CD14-positive monocyte (primary cell): ENCODE measurements at regions not wholly inside any gene's neighbourhood (a gene's known extent, or its start where the extent isn't known, plus 50 kb on each side); places are given as distances from the start of the nearest gene placed in this dataset.

ENCODE experiments used
- DNase-seq, 3 donors: peaks; one replicate each; pipeline ENCODE4 v3.0.0-alpha.2; 2011 to 2022
- H2AFZ ChIP-seq: 2 replicates; pipeline ENCODE4 v1.6.0; 2012; ENCODE audit warnings: mild to moderate bottlenecking, low read depth, low read length, inconsistent platforms; ENCODE audit not compliant: insufficient read depth, poor library complexity, severe bottlenecking
- H3K27ac ChIP-seq, 2 donors: 1 replicate in 1 of 2; 2 replicates in 1 of 2; pipeline ENCODE4 v1.5.1; 2012 to 2013; ENCODE audit warnings: low read length in 2 of 2, control low read depth in 1 of 2, inconsistent platforms in 1 of 2, low read depth in 1 of 2, mild to moderate bottlenecking in 1 of 2
- H3K27me3 ChIP-seq, 2 donors: one replicate each; pipeline versions ENCODE4 v1.6.0 to v1.6.1; 2011 to 2013; ENCODE audit warnings: low read length in 2 of 2; ENCODE audit not compliant: control insufficient read depth in 2 of 2, insufficient read depth in 2 of 2
- H3K36me3 ChIP-seq, 2 donors: replicated peaks in 1 of 2; 1 replicate in 1 of 2; 2 replicates in 1 of 2; pipeline versions ENCODE4 v1.5.1 to v1.6.1; 2012 to 2013; ENCODE audit warnings: low read length in 2 of 2, control low read depth in 1 of 2, inconsistent platforms in 1 of 2, mild to moderate bottlenecking in 1 of 2; ENCODE audit not compliant: insufficient read depth in 2 of 2, control insufficient read depth in 1 of 2
- H3K4me1 ChIP-seq, 2 donors: 1 replicate in 1 of 2; 2 replicates in 1 of 2; pipeline versions ENCODE4 v1.5.1 to v1.6.1; 2012 to 2013; ENCODE audit warnings: low read length in 2 of 2, control low read depth in 1 of 2, inconsistent platforms in 1 of 2, mild to moderate bottlenecking in 1 of 2, moderate library complexity in 1 of 2; ENCODE audit not compliant: insufficient read depth in 2 of 2, control insufficient read depth in 1 of 2
- H3K4me2 ChIP-seq: replicated peaks from 2 replicates; pipeline ENCODE3; 2012; ENCODE audit warnings: low read length, moderate library complexity, mild to moderate bottlenecking; ENCODE audit not compliant: poor library complexity, severe bottlenecking; ENCODE audit errors: extremely low read depth
- H3K4me3 ChIP-seq, 3 experiments: fragments of 200-600 bp in 1 of 3; sonication (generic) in 1 of 3; replicated peaks in 1 of 3; 1 replicate in 2 of 3; 2 replicates in 1 of 3; pipeline ENCODE4 v1.5.1; 2011 to 2013; ENCODE audit warnings: low read length in 3 of 3, mild to moderate bottlenecking in 3 of 3, control low read depth in 2 of 3, low read depth in 2 of 3, inconsistent platforms in 1 of 3, moderate library complexity in 1 of 3
- H3K79me2 ChIP-seq: 2 replicates; pipeline ENCODE4 v1.6.0; 2012; ENCODE audit warnings: mild to moderate bottlenecking, control low read depth, inconsistent platforms, low read length, moderate library complexity; ENCODE audit not compliant: insufficient read depth
- H3K9ac ChIP-seq: 2 replicates; pipeline ENCODE4 v1.6.0; 2017; ENCODE audit warnings: low read length, mild to moderate bottlenecking; ENCODE audit not compliant: insufficient read depth, poor library complexity, severe bottlenecking
- H3K9me3 ChIP-seq, 2 donors: replicated peaks in 1 of 2; 1 replicate in 1 of 2; 2 replicates in 1 of 2; pipeline versions ENCODE4 v1.5.1 to v1.6.1; 2012 to 2013; ENCODE audit warnings: low read length in 2 of 2, control low read depth in 1 of 2; ENCODE audit not compliant: control insufficient read depth in 1 of 2, insufficient read depth in 1 of 2
- H4K20me1 ChIP-seq: 2 replicates; pipeline ENCODE4 v1.6.0; 2012; ENCODE audit warnings: mild to moderate bottlenecking, low read length, control low read depth, moderate library complexity; ENCODE audit not compliant: insufficient read depth
- H3K27ac Mint-ChIP-seq, 7 donors: one replicate each; pipeline ENCODE4 v1.8.0; 2020; ENCODE audit warnings: mild to moderate bottlenecking in 7 of 7, mixed read lengths in 7 of 7, moderate library complexity in 6 of 7, inconsistent platforms in 2 of 7
- H3K27me3 Mint-ChIP-seq, 3 donors: one replicate each; pipeline ENCODE4 v1.8.0; 2021 to 2022; ENCODE audit warnings: low read depth in 3 of 3, mild to moderate bottlenecking in 3 of 3, mixed read lengths in 3 of 3, moderate library complexity in 3 of 3, inconsistent platforms in 1 of 3
- H3K36me3 Mint-ChIP-seq, 2 donors: one replicate each; pipeline ENCODE4 v1.8.0; 2020; ENCODE audit warnings: mixed read lengths in 2 of 2, inconsistent platforms in 1 of 2, mild to moderate bottlenecking in 1 of 2
- H3K4me1 Mint-ChIP-seq: one replicate; pipeline ENCODE4 v1.8.0; 2020; ENCODE audit warnings: mild to moderate bottlenecking, mixed read lengths
- H3K4me3 Mint-ChIP-seq, 2 donors: one replicate each; pipeline ENCODE4 v1.8.0; 2020; ENCODE audit warnings: mild to moderate bottlenecking in 2 of 2, mixed read lengths in 2 of 2, moderate library complexity in 1 of 2
- H3K9me3 Mint-ChIP-seq, 7 donors: one replicate each; pipeline ENCODE4 v1.8.0; 2020 to 2022; ENCODE audit warnings: mixed read lengths in 7 of 7, mild to moderate bottlenecking in 6 of 7, moderate library complexity in 6 of 7, inconsistent platforms in 2 of 7
- WGBS: methylation state at CpG from one replicate; pipeline ENCODE4 v1.1.5; 2013; ENCODE audit warnings: missing lambda C conversion rate; ENCODE audit not compliant: insufficient coverage; 5-methylcytosine and 5-hydroxymethylcytosine counted together
- intact Hi-C, 2 donors: fragments of 100-400 bp; cut with micrococcal nuclease; formaldehyde crosslinking; loops; one replicate each; pipeline versions ENCODE4 v1.15.0 to v1.15.1; 2023
- TF ChIP-seq, protein P1 (sequence below): fragments of 200-600 bp; IDR thresholded peaks from one replicate; pipeline ENCODE4 v1.8.0; 2022; ENCODE audit warnings: antibody characterized with exemption, mild to moderate bottlenecking

GRCh38 chrX:773292-774025 lies 142.9 kb downstream of the SHOX start:
- H4K20me1 ChIP-seq = no peaks in the 10 kb centered on the region
- no peak overlapping the region for H2AFZ ChIP-seq
- H3K4me1 ChIP-seq = no peaks in the 10 kb centered on the region
- H3K4me3 ChIP-seq = no peak overlapping the region
- H3K27me3 ChIP-seq = no peaks in the 10 kb centered on the region
- WGBS = 87% methylated on average over 5 of the region's 9 CpGs
- Mint-ChIP-seq H3K9me3 (peaks cover 0 to 7% (median 0%) of the 10 kb centered on the region in 7 donors), H3K4me3 (no peak overlapping the region), H3K36me3 (no peaks in the 10 kb centered on the region), H3K27me3 (peaks cover 1 to 3% (median 2%) of the 10 kb centered on the region in 3 donors), H3K4me1 (no peaks in the 10 kb centered on the region), H3K27ac (no peak overlapping the region)
- no peaks in the 10 kb centered on the region for H3K9me3 ChIP-seq
- TF ChIP-seq, protein P1, sequence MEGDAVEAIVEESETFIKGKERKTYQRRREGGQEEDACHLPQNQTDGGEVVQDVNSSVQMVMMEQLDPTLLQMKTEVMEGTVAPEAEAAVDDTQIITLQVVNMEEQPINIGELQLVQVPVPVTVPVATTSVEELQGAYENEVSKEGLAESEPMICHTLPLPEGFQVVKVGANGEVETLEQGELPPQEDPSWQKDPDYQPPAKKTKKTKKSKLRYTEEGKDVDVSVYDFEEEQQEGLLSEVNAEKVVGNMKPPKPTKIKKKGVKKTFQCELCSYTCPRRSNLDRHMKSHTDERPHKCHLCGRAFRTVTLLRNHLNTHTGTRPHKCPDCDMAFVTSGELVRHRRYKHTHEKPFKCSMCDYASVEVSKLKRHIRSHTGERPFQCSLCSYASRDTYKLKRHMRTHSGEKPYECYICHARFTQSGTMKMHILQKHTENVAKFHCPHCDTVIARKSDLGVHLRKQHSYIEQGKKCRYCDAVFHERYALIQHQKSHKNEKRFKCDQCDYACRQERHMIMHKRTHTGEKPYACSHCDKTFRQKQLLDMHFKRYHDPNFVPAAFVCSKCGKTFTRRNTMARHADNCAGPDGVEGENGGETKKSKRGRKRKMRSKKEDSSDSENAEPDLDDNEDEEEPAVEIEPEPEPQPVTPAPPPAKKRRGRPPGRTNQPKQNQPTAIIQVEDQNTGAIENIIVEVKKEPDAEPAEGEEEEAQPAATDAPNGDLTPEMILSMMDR = no peak
- H3K4me2 ChIP-seq = no peak overlapping the region
- intact Hi-C loops = no loop called here
- no peaks in the 10 kb centered on the region for H3K79me2 ChIP-seq
- no peak for DNase-seq
- H3K36me3 ChIP-seq = no peaks in the 10 kb centered on the region
- H3K9ac ChIP-seq = no peak overlapping the region
- no peak overlapping the region for H3K27ac ChIP-seq

GRCh38 chrX:771536-771935 lies 140.9 kb downstream of the SHOX start:
- no peaks in the 10 kb centered on the region for H3K9me3 ChIP-seq
- 89% methylated on average over 5 of the region's 6 CpGs for WGBS
- intact Hi-C loops = no loop called here
- H3K9me3 Mint-ChIP-seq = peaks cover 0 to 7% (median 2%) of the 10 kb centered on the region in 7 donors
- H3K9ac ChIP-seq = no peak overlapping the region
- H3K27me3 Mint-ChIP-seq = peaks cover 1 to 3% (median 2%) of the 10 kb centered on the region in 3 donors
- no peaks in the 10 kb centered on the region for H3K79me2 ChIP-seq
- no peaks in the 10 kb centered on the region for H3K4me1 Mint-ChIP-seq
- no peak overlapping the region for H3K4me2 ChIP-seq
- no peak overlapping the region for H3K4me3 Mint-ChIP-seq
- TF ChIP-seq, protein P1 = no peak
- H3K27ac ChIP-seq = no peak overlapping the region
- no peaks in the 10 kb centered on the region for H3K36me3 ChIP-seq
- H4K20me1 ChIP-seq = no peaks in the 10 kb centered on the region
- H2AFZ ChIP-seq = no peak overlapping the region
- no peak overlapping the region for H3K27ac Mint-ChIP-seq
- no peak overlapping the region for H3K4me3 ChIP-seq
- DNase-seq = no peak
- H3K36me3 Mint-ChIP-seq = no peaks in the 10 kb centered on the region
- no peaks in the 10 kb centered on the region for H3K27me3 ChIP-seq
- H3K4me1 ChIP-seq = no peaks in the 10 kb centered on the region
